Calu3 (cell line): ENCODE measurements at regions not wholly inside any gene's neighbourhood (a gene's known extent, or its start where the extent isn't known, plus 50 kb on each side); places are given as distances from the start of the nearest gene placed in this dataset.

Experiments
- BruUV-seq: library from RNA; stranded (reverse); fragments of 400-500 nt; replicated peaks from 2 replicates; lab custom pipeline; 2021; lab: Mats Ljungman, UMichigan
- CTCF ChIA-PET: fragments of 300-600 bp; sonication (Branson Sonifier 250); formaldehyde crosslinking; loops from one replicate; lab custom pipeline; 2022; ENCODE audit warnings: antibody characterized with exemption; lab: Charles Lee
- DNase-seq: peaks from one replicate; pipeline ENCODE4 v3.0.0; 2022
- H3K27ac Mint-ChIP-seq: one replicate; pipeline ENCODE4 v1.8.0; 2022; ENCODE audit warnings: mixed read lengths; ENCODE audit not compliant: unreplicated experiment
- H3K27me3 Mint-ChIP-seq: one replicate; pipeline ENCODE4 v1.8.0; 2022; ENCODE audit warnings: mixed read lengths; ENCODE audit not compliant: unreplicated experiment
- H3K36me3 Mint-ChIP-seq: one replicate; pipeline ENCODE4 v1.8.0; 2022; ENCODE audit warnings: mild to moderate bottlenecking, moderate library complexity, mixed read lengths; ENCODE audit not compliant: insufficient read depth, unreplicated experiment
- H3K4me1 Mint-ChIP-seq: one replicate; pipeline ENCODE4 v1.8.0; 2022; ENCODE audit warnings: mild to moderate bottlenecking, low read depth, mixed read lengths; ENCODE audit not compliant: unreplicated experiment
- H3K4me3 Mint-ChIP-seq: one replicate; pipeline ENCODE4 v1.8.0; 2022; ENCODE audit warnings: mild to moderate bottlenecking, low read depth, moderate library complexity, mixed read lengths; ENCODE audit not compliant: unreplicated experiment
- H3K9me3 Mint-ChIP-seq: one replicate; pipeline ENCODE4 v1.8.0; 2022; ENCODE audit warnings: low read depth, mixed read lengths; ENCODE audit not compliant: unreplicated experiment
- intact Hi-C: fragments of 100-400 bp; cut with micrococcal nuclease; formaldehyde crosslinking; loops from one replicate; pipeline ENCODE4 v1.10.0; 2022; ENCODE audit not compliant: unreplicated experiment
- TF ChIP-seq, protein P1 (sequence below): fragments of 200-600 bp; IDR thresholded peaks from one replicate; pipeline ENCODE4 v1.8.0; 2022; ENCODE audit warnings: antibody characterized with exemption; ENCODE audit not compliant: unreplicated experiment

GRCh38 chr18:40555914-40556313 lies 1399.1 kb upstream of the PIK3C3 start:
- TF ChIP-seq, protein P1, sequence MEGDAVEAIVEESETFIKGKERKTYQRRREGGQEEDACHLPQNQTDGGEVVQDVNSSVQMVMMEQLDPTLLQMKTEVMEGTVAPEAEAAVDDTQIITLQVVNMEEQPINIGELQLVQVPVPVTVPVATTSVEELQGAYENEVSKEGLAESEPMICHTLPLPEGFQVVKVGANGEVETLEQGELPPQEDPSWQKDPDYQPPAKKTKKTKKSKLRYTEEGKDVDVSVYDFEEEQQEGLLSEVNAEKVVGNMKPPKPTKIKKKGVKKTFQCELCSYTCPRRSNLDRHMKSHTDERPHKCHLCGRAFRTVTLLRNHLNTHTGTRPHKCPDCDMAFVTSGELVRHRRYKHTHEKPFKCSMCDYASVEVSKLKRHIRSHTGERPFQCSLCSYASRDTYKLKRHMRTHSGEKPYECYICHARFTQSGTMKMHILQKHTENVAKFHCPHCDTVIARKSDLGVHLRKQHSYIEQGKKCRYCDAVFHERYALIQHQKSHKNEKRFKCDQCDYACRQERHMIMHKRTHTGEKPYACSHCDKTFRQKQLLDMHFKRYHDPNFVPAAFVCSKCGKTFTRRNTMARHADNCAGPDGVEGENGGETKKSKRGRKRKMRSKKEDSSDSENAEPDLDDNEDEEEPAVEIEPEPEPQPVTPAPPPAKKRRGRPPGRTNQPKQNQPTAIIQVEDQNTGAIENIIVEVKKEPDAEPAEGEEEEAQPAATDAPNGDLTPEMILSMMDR = no peak
- Mint-ChIP-seq H3K27me3 (no peaks in the 10 kb centered on the region), H3K27ac (no peak overlapping the region), H3K9me3 (peaks cover 3% of the 10 kb centered on the region), H3K36me3 (no peaks in the 10 kb centered on the region), H3K4me3 (no peak overlapping the region), H3K4me1 (no peaks in the 10 kb centered on the region)
- no peak for DNase-seq
- intact Hi-C loops = no loop called here
- BruUV-seq = no TSS peak
- CTCF ChIA-PET = no interaction called here

GRCh38 chr18:40553029-40553428 lies 1402.0 kb upstream of the PIK3C3 start:
- Mint-ChIP-seq H3K4me3 (no peak overlapping the region), H3K36me3 (no peaks in the 10 kb centered on the region), H3K27me3 (no peaks in the 10 kb centered on the region), H3K4me1 (no peaks in the 10 kb centered on the region), H3K27ac (no peak overlapping the region), H3K9me3 (peaks cover 4% of the 10 kb centered on the region)
- no peak for DNase-seq
- TF ChIP-seq, protein P1 = no peak
- BruUV-seq = no TSS peak
- intact Hi-C loops = no loop called here
- CTCF ChIA-PET = no interaction called here

- no peak overlapping the region for H3K27ac Mint-ChIP-seq
- H3K36me3 Mint-ChIP-seq = no peaks in the 10 kb centered on the region
- CTCF ChIA-PET = no interaction called here
These were observed 1408.2 kb upstream of the PIK3C3 start for GRCh38 chr18:40546875-40547274.

DNA sequence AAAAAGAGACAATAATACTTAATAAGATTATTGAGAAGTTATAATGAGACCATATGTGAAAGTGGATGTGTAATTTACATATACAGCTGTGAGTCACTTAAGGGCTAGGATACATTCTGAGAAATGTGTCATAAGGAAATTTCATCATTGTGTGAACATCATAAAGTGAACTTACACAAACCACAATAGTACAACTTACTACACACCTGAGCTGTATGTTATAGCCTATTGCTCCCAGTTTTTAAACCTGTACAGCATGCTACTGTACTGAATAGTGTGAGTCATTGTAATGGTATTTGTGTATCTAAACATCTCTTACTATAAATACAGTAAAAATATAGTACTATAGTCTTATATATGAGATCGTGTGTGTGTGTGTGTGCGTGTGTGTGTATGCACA lies 1420.3 kb upstream of the PIK3C3 start:
- no peak overlapping the region for H3K4me3 Mint-ChIP-seq
- intact Hi-C loops = no loop called here
- TF ChIP-seq, protein P1 = no peak
- no peaks in the 10 kb centered on the region for H3K36me3 Mint-ChIP-seq
- H3K27me3 Mint-ChIP-seq = no peaks in the 10 kb centered on the region
- H3K9me3 Mint-ChIP-seq = peaks cover 6% of the 10 kb centered on the region
- no peak for DNase-seq
- no peaks in the 10 kb centered on the region for H3K4me1 Mint-ChIP-seq
- CTCF ChIA-PET = no interaction called here
- no TSS peak for BruUV-seq
- H3K27ac Mint-ChIP-seq = no peak overlapping the region

More at GRCh38 chr18:40546875-40547274, 1408.2 kb upstream of the PIK3C3 start:
- no peak for DNase-seq
- TF ChIP-seq, protein P1 = no peak
- Mint-ChIP-seq H3K27me3 (no peaks in the 10 kb centered on the region), H3K4me3 (no peak overlapping the region), H3K4me1 (no peaks in the 10 kb centered on the region), H3K9me3 (peaks cover 4% of the 10 kb centered on the region)
- no TSS peak for BruUV-seq
- intact Hi-C loops = no loop called here
